ENCODE measurements at regions not wholly inside any gene's neighbourhood (a gene's known extent, or its start where the extent isn't known, plus 50 kb on each side); places are given as distances from the start of the nearest gene placed in this dataset.

DNA sequence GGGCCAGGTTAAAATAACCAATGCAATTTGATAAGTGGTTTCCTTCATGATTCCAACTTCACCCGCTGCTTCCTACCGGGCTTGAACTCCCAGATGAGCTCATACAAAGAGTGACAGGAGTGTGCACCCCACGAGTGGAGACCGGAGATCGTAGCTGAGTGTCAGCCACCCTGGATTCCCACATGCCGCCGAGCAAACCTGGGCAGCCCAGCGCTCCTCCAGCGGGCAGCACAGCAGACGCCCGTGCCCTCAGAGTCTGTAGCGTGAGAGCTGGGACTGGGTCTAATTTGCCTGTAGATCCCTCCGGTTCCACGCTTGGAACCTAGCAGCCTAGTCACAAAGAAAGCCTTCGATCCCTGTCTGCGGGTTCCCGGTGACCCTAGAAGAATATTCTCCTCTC, 476.1 kb upstream of the MGMT start:
- no peaks in the 10 kb centered on the region for H3K9me3 ChIP-seq

DNA sequence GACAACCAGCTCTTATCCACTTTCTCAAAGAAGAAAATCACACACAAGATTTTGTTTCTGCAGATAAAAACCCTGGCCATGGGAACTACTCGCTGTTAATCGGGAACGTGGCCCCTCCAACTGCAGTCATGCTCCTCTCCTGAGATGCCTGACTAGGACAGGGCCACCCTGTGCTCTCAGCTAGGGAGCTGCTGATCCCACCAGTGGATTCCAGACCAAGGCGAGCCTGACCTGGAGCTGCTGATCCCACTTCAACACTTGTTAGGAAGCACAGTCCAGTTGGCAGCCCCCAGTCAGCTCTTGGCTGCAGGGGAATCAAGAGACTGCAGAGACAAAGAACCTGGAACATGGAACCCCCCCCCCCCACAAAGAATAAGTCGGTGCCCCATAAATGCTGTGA, 474.3 kb upstream of the MGMT start:
- TF ChIP-seq, protein P1, sequence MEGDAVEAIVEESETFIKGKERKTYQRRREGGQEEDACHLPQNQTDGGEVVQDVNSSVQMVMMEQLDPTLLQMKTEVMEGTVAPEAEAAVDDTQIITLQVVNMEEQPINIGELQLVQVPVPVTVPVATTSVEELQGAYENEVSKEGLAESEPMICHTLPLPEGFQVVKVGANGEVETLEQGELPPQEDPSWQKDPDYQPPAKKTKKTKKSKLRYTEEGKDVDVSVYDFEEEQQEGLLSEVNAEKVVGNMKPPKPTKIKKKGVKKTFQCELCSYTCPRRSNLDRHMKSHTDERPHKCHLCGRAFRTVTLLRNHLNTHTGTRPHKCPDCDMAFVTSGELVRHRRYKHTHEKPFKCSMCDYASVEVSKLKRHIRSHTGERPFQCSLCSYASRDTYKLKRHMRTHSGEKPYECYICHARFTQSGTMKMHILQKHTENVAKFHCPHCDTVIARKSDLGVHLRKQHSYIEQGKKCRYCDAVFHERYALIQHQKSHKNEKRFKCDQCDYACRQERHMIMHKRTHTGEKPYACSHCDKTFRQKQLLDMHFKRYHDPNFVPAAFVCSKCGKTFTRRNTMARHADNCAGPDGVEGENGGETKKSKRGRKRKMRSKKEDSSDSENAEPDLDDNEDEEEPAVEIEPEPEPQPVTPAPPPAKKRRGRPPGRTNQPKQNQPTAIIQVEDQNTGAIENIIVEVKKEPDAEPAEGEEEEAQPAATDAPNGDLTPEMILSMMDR (IDR thresholded peaks at IDR 0.05) = no peak
- TF ChIP-seq POLR2AphosphoS5 (IDR thresholded peaks at IDR 0.05) = no peak
- no peak for TF ChIP-seq POLR2A (IDR thresholded peaks at IDR 0.05)
- no peaks in the 10 kb centered on the region for H3K36me3 ChIP-seq
- no peak overlapping the region for H3K4me3 ChIP-seq
- no peaks in the 10 kb centered on the region for H3K4me1 ChIP-seq
- no peaks in the 10 kb centered on the region for H3K9me3 ChIP-seq
- intact Hi-C loops (cut with DNase I) = no loop called here
- H3K27me3 ChIP-seq = peaks cover 0 to 3% (median 0%) of the 10 kb centered on the region in 3 donors
- H3K27ac ChIP-seq = no peak overlapping the region
- WGBS, 2 donors = 83 to 88% methylated on average over 5 of the region's 5 CpGs
- no peak for DNase-seq

More for the DNA sequence above, 476.1 kb upstream of the MGMT start:
- no peak for TF ChIP-seq EP300 (IDR thresholded peaks at IDR 0.05)
- TF ChIP-seq, protein P1 (IDR thresholded peaks at IDR 0.05) = no peak
- Histone ChIP-seq H3K27ac (no peak overlapping the region), H3K4me1 (no peaks in the 10 kb centered on the region), H3K27me3 (peaks cover 0 to 3% (median 0%) of the 10 kb centered on the region in 3 donors), H3K36me3 (no peaks in the 10 kb centered on the region), H3K4me3 (no peak overlapping the region)
- DNase-seq = no peak
- intact Hi-C loops (cut with DNase I) = no loop called here
- 92 to 93% methylated on average over 17 of the region's 17 CpGs for WGBS, 2 donors

DNA sequence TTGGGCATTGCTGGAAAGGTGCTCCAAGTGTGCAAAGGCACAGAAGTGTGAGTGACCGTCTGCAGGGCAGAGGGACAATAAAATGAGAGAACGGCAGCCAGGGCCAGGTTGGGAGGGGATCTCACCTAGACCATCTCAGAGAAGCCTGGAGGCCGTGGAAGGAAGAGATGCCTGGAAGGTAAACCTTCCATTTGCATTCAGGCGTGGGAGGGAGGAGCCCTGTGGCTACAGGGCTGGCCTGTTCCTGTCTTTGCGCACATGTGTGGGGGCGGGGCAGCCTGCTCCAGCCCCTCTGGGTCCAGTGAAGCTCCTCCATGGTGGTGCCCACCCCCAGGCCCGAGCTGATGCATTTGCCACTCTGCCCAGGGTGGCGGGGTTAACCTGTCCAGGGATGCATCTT, 473.6 kb upstream of the MGMT start:
- TF ChIP-seq, protein P1 (IDR thresholded peaks at IDR 0.05) = no peak
- TF ChIP-seq POLR2AphosphoS5 (IDR thresholded peaks at IDR 0.05) = no peak
- TF ChIP-seq EP300 (IDR thresholded peaks at IDR 0.05) = no peak
- TF ChIP-seq POLR2A (IDR thresholded peaks at IDR 0.05) = no peak
- Histone ChIP-seq H3K9me3 (no peaks in the 10 kb centered on the region), H3K27ac (no peak overlapping the region), H3K4me3 (no peak overlapping the region), H3K27me3 (peaks cover 0 to 3% (median 0%) of the 10 kb centered on the region in 3 donors), H3K4me1 (no peaks in the 10 kb centered on the region), H3K36me3 (no peaks in the 10 kb centered on the region)
- 62 to 83% methylated on average over 8 of the region's 8 CpGs for WGBS, 2 donors
- DNase-seq = no peak
- intact Hi-C loops (cut with DNase I) = no loop called here

DNA sequence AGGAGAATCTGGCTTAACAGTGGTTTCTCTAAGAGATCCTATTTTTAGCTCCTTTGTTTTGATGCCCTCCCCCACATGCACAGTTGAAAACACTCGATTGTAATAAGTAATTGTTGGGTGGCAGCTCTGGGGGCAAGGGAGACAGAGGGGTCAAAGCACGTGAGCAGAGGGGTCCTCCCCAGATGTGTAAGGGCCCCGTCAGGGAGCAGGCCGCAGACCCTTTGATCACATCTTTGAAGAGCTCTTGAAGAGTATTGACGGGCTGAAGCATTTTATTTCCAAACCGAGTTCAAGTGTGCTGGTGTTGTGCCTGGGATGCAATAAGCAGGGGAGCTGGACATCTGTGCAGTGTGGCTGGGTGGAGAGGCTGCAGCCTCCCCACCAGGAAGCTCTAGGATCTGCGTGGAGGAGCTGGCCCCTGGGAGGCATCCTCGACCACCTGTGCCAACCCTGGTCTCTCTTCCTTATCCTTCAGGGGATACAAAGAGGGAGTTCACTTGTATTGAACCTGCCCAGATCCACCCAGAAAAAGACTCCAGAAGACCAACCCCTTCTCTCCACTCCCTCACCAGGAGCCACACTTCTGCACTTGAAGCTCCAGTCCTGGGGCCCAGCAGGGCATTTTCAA, 473.0 kb upstream of the MGMT start:
- H3K27me3 ChIP-seq = peaks cover 0 to 3% (median 0%) of the 10 kb centered on the region in 3 donors
- no peak overlapping the region for H3K27ac ChIP-seq
- intact Hi-C loops (cut with DNase I) = no loop called here
- 74 to 82% methylated on average over 8 of the region's 8 CpGs for WGBS, 2 donors
- H3K36me3 ChIP-seq = no peaks in the 10 kb centered on the region
- no peaks in the 10 kb centered on the region for H3K4me1 ChIP-seq
- no peak for DNase-seq
- TF ChIP-seq POLR2A (IDR thresholded peaks at IDR 0.05) (no peak), EP300 (IDR thresholded peaks at IDR 0.05) (no peak), POLR2AphosphoS5 (IDR thresholded peaks at IDR 0.05) (no peak)
- TF ChIP-seq, protein P1 (IDR thresholded peaks at IDR 0.05) = no peak
- H3K4me3 ChIP-seq = no peak overlapping the region
- no peaks in the 10 kb centered on the region for H3K9me3 ChIP-seq

DNA sequence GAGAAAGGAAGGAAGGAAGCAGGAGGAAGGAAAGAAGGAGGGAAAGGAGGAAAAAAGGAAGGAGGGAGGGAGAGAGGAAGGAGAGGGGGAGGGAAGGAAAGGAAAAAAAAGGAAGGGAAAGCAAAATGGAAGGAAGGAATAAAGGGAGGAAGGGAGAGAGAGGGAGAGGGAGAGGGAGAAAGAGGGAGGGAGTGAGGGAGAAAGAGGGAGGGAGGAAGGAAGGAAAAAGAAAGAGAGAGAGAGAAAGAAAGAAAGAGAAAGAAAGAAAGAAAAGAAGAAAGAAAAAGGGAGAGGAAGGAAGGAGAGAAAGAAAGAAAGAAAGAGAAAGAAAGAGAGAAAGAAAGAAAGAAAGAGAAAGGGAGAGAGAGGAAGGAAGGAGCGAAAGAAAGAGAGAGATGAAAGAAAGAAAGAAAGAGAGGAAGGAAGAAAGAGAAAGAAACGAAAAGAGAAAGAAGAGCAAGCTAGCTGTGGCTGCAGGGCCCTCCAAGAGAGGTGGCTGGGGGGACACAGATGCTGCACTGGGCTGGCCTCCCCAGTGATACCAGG, 472.4 kb upstream of the MGMT start:
- Histone ChIP-seq H3K36me3 (no peaks in the 10 kb centered on the region), H3K4me1 (no peaks in the 10 kb centered on the region), H3K4me3 (no peak overlapping the region), H3K9me3 (no peaks in the 10 kb centered on the region), H3K27me3 (no peaks in the 10 kb centered on the region), H3K27ac (no peak overlapping the region)
- WGBS, 2 donors = 59 to 84% methylated on average over 2 of the region's 2 CpGs
- intact Hi-C loops (cut with DNase I) = no loop called here
- no peak for DNase-seq
- TF ChIP-seq EP300 (IDR thresholded peaks at IDR 0.05) (no peak), POLR2A (IDR thresholded peaks at IDR 0.05) (no peak), POLR2AphosphoS5 (IDR thresholded peaks at IDR 0.05) (no peak)
- TF ChIP-seq, protein P1 (IDR thresholded peaks at IDR 0.05) = no peak

All from sigmoid colon (tissue), 6 donors.